Astrocyte (in vitro differentiated cells and primary cell): ENCODE measurements at regions not wholly inside any gene's neighbourhood (a gene's known extent, or its start where the extent isn't known, plus 50 kb on each side); places are given as distances from the start of the nearest gene placed in this dataset.

ENCODE experiments used
- DNase-seq: peaks from one replicate; pipeline ENCODE4 v3.0.0-alpha.2; 2010; ENCODE audit warnings: low read depth
- FAIRE-seq: peaks from 2 replicates; lab custom pipeline; 2011; peaks lifted over from hg19 to GRCh38; lab: Jason Lieb, UNC
- H2AFZ ChIP-seq: 2 replicates; pipeline ENCODE4 v1.6.0; 2012; ENCODE audit warnings: low read depth, low read length, inconsistent platforms
- H3K27ac ChIP-seq: 2 replicates; pipeline ENCODE4 v1.5.1; 2011; ENCODE audit warnings: low read depth, low read length, inconsistent platforms
- H3K27me3 ChIP-seq: 2 replicates; pipeline ENCODE4 v1.6.0; 2011; ENCODE audit warnings: low read length, inconsistent platforms; ENCODE audit not compliant: insufficient read depth
- H3K36me3 ChIP-seq: 2 replicates; pipeline ENCODE4 v1.5.1; 2011; ENCODE audit warnings: low read length, inconsistent platforms; ENCODE audit not compliant: insufficient read depth
- H3K4me1 ChIP-seq: 2 replicates; pipeline ENCODE4 v1.5.1; 2011; ENCODE audit warnings: low read length, inconsistent platforms; ENCODE audit not compliant: insufficient read depth
- H3K4me2 ChIP-seq: 2 replicates; pipeline ENCODE4 v1.6.0; 2012; ENCODE audit warnings: low read length, inconsistent platforms
- H3K4me3 ChIP-seq: 2 replicates; pipeline ENCODE4 v1.5.1; 2011; ENCODE audit warnings: low read depth, mild to moderate bottlenecking, low read length, inconsistent platforms; ENCODE audit not compliant: insufficient read depth
- H3K79me2 ChIP-seq: 2 replicates; pipeline ENCODE4 v1.6.0; 2012; ENCODE audit warnings: mild to moderate bottlenecking, low read length, inconsistent platforms; ENCODE audit not compliant: insufficient read depth
- H3K9ac ChIP-seq: 2 replicates; pipeline ENCODE4 v1.6.0; 2012; ENCODE audit warnings: mild to moderate bottlenecking, low read length, inconsistent platforms
- H3K9me3 ChIP-seq: 2 replicates; pipeline ENCODE4 v1.5.1; 2012; ENCODE audit warnings: low read depth, mild to moderate bottlenecking, low read length, inconsistent platforms; ENCODE audit not compliant: insufficient read depth
- H4K20me1 ChIP-seq: 2 replicates; pipeline ENCODE4 v1.6.0; 2012; ENCODE audit warnings: low read length, inconsistent platforms; ENCODE audit not compliant: insufficient read depth
- H3K27ac Mint-ChIP-seq: one replicate; pipeline ENCODE4 v1.8.0; 2021; ENCODE audit warnings: mild to moderate bottlenecking, mixed read lengths; ENCODE audit not compliant: unreplicated experiment
- H3K27me3 Mint-ChIP-seq: one replicate; pipeline ENCODE4 v1.8.0; 2021; ENCODE audit warnings: low read depth, mixed read lengths; ENCODE audit not compliant: unreplicated experiment
- H3K36me3 Mint-ChIP-seq: one replicate; pipeline ENCODE4 v1.8.0; 2021; ENCODE audit warnings: low read depth, mixed read lengths; ENCODE audit not compliant: unreplicated experiment
- H3K4me1 Mint-ChIP-seq: one replicate; pipeline ENCODE4 v1.8.0; 2021; ENCODE audit warnings: low read depth, mixed read lengths; ENCODE audit not compliant: unreplicated experiment
- H3K4me3 Mint-ChIP-seq: one replicate; pipeline ENCODE4 v1.8.0; 2021; ENCODE audit warnings: mild to moderate bottlenecking, moderate library complexity, mixed read lengths; ENCODE audit not compliant: unreplicated experiment
- H3K9me3 Mint-ChIP-seq: one replicate; pipeline ENCODE4 v1.8.0; 2021; ENCODE audit warnings: mild to moderate bottlenecking, mixed read lengths; ENCODE audit not compliant: unreplicated experiment
- CTCF ChIP-seq: IDR thresholded peaks from 2 replicates; pipeline ENCODE4 v1.5.1; 2011; ENCODE audit warnings: low read depth, mild to moderate bottlenecking, inconsistent platforms, low read length, moderate library complexity; ENCODE audit not compliant: insufficient read depth
- EZH2 ChIP-seq: IDR thresholded peaks from 2 replicates; pipeline ENCODE4 v1.6.1; 2012; ENCODE audit warnings: mild to moderate bottlenecking, low read length, inconsistent platforms; ENCODE audit not compliant: insufficient read depth

- H3K9me3 Mint-ChIP-seq = peaks cover 6% of the 10 kb centered on the region
- Histone ChIP-seq H3K27me3 (no peaks in the 10 kb centered on the region), H3K9ac (no peak overlapping the region), H3K9me3 (peaks cover 12% of the 10 kb centered on the region), H3K4me2 (no peak overlapping the region), H4K20me1 (no peaks in the 10 kb centered on the region), H2AFZ (no peak overlapping the region), H3K4me1 (no peaks in the 10 kb centered on the region), H3K36me3 (no peaks in the 10 kb centered on the region), H3K27ac (no peak overlapping the region), H3K4me3 (no peak overlapping the region), H3K79me2 (no peaks in the 10 kb centered on the region)
- H3K27ac Mint-ChIP-seq = no peak overlapping the region
- H3K4me3 Mint-ChIP-seq = no peak overlapping the region
- TF ChIP-seq CTCF = no peak
- no peak for TF ChIP-seq EZH2
- no peak for DNase-seq
- no peaks in the 10 kb centered on the region for H3K4me1 Mint-ChIP-seq
- FAIRE-seq = no peak
- no peaks in the 10 kb centered on the region for H3K27me3 Mint-ChIP-seq
- no peaks in the 10 kb centered on the region for H3K36me3 Mint-ChIP-seq
These were observed 487.6 kb downstream of the GLRX3 start for GRCh38 chr10:130623680-130624267.

DNA sequence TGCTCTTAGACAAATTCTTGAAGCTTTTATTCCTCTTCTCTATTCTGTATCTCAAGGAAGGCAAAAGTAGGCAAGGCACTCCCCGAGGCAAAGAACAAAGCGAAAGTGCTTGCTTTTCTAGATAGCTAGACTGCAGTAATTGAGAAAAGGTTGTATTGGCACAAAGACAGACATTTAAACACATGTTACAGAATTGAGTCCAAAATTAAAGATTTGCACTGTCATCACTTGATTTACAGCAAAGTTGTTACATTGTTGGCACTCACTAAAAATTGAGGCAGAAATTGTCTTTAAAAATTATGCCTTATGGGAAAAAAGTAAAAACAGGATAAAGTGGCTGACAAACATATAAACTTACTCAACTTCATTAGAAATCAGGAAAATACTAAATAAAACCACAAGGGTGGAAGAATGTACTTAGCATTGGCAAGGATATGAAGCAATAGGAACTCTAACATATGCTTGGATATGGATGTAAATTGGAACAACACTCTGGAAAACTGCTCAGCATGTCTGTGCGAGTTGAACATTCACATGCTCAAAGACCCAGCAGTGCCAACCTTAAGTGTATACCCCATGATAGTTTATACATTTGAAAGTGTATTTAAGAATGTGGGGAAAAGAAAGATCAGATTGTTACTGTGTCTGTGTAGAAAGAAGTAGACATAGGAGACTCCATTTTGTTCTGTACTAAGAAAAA, 491.3 kb downstream of the GLRX3 start:
- Mint-ChIP-seq H3K27ac (no peak overlapping the region), H3K36me3 (no peaks in the 10 kb centered on the region), H3K4me3 (no peak overlapping the region), H3K4me1 (no peaks in the 10 kb centered on the region), H3K27me3 (no peaks in the 10 kb centered on the region), H3K9me3 (peaks cover 9% of the 10 kb centered on the region)
- no peak for DNase-seq
- H3K9me3 ChIP-seq = peaks cover 4% of the 10 kb centered on the region
- H3K4me2 ChIP-seq = no peak overlapping the region
- TF ChIP-seq EZH2 = no peak
- no peak overlapping the region for H3K27ac ChIP-seq
- no peak overlapping the region for H3K4me3 ChIP-seq
- no peaks in the 10 kb centered on the region for H3K79me2 ChIP-seq
- no peaks in the 10 kb centered on the region for H3K27me3 ChIP-seq
- H4K20me1 ChIP-seq = no peaks in the 10 kb centered on the region
- H3K36me3 ChIP-seq = no peaks in the 10 kb centered on the region
- no peaks in the 10 kb centered on the region for H3K4me1 ChIP-seq
- H2AFZ ChIP-seq = no peak overlapping the region
- no peak for FAIRE-seq
- H3K9ac ChIP-seq = no peak overlapping the region

DNA sequence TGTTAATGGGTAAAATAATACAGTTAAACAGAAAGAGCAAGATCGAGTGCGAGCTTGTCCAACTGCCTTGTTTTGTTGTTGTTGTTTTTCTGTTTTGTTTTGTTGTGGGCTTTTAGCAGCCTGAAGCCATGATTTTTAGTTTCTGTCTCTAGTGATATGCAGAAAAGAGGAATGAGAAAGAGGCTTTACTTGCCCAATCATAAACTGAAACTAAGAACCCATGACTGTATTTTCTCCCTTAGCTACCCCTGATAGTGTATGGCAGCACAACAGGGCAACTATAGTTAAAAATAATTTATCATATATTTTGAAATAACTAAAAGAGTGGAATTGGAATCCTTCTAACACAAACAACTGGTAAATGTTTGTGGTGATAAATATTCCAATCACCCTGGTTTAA, 493.9 kb downstream of the GLRX3 start:
- no peak for TF ChIP-seq EZH2
- no peak for TF ChIP-seq CTCF
- DNase-seq (no peak), FAIRE-seq (no peak)
- no peaks in the 10 kb centered on the region for H3K36me3 ChIP-seq
- no peak overlapping the region for H3K4me3 ChIP-seq
- H3K9ac ChIP-seq = no peak overlapping the region
- no peaks in the 10 kb centered on the region for H3K4me1 ChIP-seq
- Mint-ChIP-seq H3K36me3 (no peaks in the 10 kb centered on the region), H3K4me1 (no peaks in the 10 kb centered on the region), H3K27me3 (no peaks in the 10 kb centered on the region), H3K9me3 (peaks cover 9% of the 10 kb centered on the region), H3K27ac (no peak overlapping the region), H3K4me3 (no peak overlapping the region)
- no peak overlapping the region for H3K27ac ChIP-seq
- H2AFZ ChIP-seq = no peak overlapping the region
- H3K9me3 ChIP-seq = peaks cover 10% of the 10 kb centered on the region
- H3K79me2 ChIP-seq = no peaks in the 10 kb centered on the region
- no peak overlapping the region for H3K4me2 ChIP-seq
- H4K20me1 ChIP-seq = no peaks in the 10 kb centered on the region
- H3K27me3 ChIP-seq = no peaks in the 10 kb centered on the region
